ENCODE measurements at regions not wholly inside any gene's neighbourhood (a gene's known extent, or its start where the extent isn't known, plus 50 kb on each side); places are given as distances from the start of the nearest gene placed in this dataset.

DNA sequence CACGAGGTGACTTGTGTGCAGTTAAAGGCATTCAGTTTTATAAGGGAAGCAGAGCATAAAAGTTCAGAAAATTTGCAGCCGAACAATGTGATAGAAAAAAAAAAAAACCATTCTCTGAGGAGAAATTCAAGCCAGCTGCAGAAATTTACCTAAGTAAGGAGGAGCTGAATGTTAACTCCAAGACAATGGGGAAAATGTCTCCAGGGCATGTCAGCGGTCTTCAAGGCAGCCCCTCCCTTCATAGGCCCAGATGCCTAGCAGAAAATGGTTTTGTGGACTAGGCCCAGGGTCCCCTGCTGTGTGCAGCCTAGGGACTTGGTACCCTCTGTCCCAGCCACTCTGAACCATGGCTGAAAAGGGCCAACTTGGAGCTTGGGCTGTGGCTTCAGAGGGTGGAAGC, 1764.0 kb downstream of the C4orf33 start:
- no peak overlapping the region for H3K4me3 ChIP-seq (replicated peaks in 1 of 4; ENCODE audit: control extremely low read depth in 1 of 4, insufficient read depth in 1 of 4, low read depth in 3 of 4, low read length in 4 of 4)
- DNase-seq (ENCODE audit: low read depth in 2 of 2), result no peak
- no peaks in the 10 kb centered on the region for H3K4me1 ChIP-seq (ENCODE audit: control insufficient read depth, extremely low read depth, insufficient read depth, low read length)
- no peak overlapping the region for H3K4me2 ChIP-seq (ENCODE audit: extremely low read depth, insufficient read depth, low read length)
- no peaks in the 10 kb centered on the region for H3K9me3 ChIP-seq (ENCODE audit: control insufficient read depth, insufficient read depth, low read depth, low read length)
- TF ChIP-seq, protein P1, sequence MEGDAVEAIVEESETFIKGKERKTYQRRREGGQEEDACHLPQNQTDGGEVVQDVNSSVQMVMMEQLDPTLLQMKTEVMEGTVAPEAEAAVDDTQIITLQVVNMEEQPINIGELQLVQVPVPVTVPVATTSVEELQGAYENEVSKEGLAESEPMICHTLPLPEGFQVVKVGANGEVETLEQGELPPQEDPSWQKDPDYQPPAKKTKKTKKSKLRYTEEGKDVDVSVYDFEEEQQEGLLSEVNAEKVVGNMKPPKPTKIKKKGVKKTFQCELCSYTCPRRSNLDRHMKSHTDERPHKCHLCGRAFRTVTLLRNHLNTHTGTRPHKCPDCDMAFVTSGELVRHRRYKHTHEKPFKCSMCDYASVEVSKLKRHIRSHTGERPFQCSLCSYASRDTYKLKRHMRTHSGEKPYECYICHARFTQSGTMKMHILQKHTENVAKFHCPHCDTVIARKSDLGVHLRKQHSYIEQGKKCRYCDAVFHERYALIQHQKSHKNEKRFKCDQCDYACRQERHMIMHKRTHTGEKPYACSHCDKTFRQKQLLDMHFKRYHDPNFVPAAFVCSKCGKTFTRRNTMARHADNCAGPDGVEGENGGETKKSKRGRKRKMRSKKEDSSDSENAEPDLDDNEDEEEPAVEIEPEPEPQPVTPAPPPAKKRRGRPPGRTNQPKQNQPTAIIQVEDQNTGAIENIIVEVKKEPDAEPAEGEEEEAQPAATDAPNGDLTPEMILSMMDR (conservative IDR thresholded peaks at IDR 0.05 in 1 of 2, IDR thresholded peaks at IDR 0.05 in 1 of 2; ENCODE audit: low read depth in 1 of 2, low read length in 2 of 2), result no peak
- no peak for TF ChIP-seq EZH2 (IDR thresholded peaks at IDR 0.05; ENCODE audit: low read length, missing control alignments)
- no peak overlapping the region for H3K27ac ChIP-seq (ENCODE audit: insufficient read depth, low read length)
- no peak overlapping the region for H2AFZ ChIP-seq (ENCODE audit: low read length)
- no peaks in the 10 kb centered on the region for H3K27me3 ChIP-seq (ENCODE audit: control insufficient read depth, insufficient read depth, low read length)
- no peaks in the 10 kb centered on the region for H4K20me1 ChIP-seq (ENCODE audit: control insufficient read depth, extremely low read depth, insufficient read depth, low read length)
- H3K36me3 ChIP-seq (ENCODE audit: control insufficient read depth, insufficient read depth, low read length), result no peaks in the 10 kb centered on the region
- no peaks in the 10 kb centered on the region for H3K79me2 ChIP-seq (ENCODE audit: control insufficient read depth, insufficient read depth, low read length)
- H3K9ac ChIP-seq (ENCODE audit: insufficient read depth, low read length), result no peak overlapping the region

DNA sequence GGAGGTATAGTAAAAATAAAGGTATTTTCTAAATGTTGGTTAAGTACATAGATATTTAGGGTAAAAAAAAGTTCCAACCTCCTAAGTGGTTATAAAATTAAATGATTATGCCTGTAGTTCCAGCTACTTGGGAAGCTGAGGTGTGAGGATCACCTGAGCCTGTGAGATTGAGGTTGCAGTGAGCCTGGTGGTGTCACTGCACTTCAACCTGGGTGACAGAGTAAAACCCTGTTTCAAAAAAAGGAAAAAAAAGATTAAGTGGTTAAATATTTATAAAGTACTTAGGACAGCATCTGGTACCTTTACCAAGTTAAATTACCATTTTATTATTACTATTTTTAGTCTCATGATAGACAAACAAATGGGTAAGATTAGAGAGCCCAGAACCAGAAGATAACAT, 1801.0 kb downstream of the C4orf33 start:
- Histone ChIP-seq H3K36me3 (ENCODE audit: control insufficient read depth, insufficient read depth, low read length) (no peaks in the 10 kb centered on the region), H3K79me2 (ENCODE audit: control insufficient read depth, insufficient read depth, low read length) (no peaks in the 10 kb centered on the region), H3K9me3 (ENCODE audit: control insufficient read depth, insufficient read depth, low read depth, low read length) (no peaks in the 10 kb centered on the region), H3K4me3 (replicated peaks in 1 of 4; ENCODE audit: control extremely low read depth in 1 of 4, insufficient read depth in 1 of 4, low read depth in 3 of 4, low read length in 4 of 4) (no peak overlapping the region), H3K4me1 (ENCODE audit: control insufficient read depth, extremely low read depth, insufficient read depth, low read length) (no peaks in the 10 kb centered on the region), H3K9ac (ENCODE audit: insufficient read depth, low read length) (no peak overlapping the region), H2AFZ (ENCODE audit: low read length) (no peak overlapping the region), H3K27ac (ENCODE audit: insufficient read depth, low read length) (no peak overlapping the region), H3K4me2 (ENCODE audit: extremely low read depth, insufficient read depth, low read length) (no peak overlapping the region), H4K20me1 (ENCODE audit: control insufficient read depth, extremely low read depth, insufficient read depth, low read length) (no peaks in the 10 kb centered on the region), H3K27me3 (ENCODE audit: control insufficient read depth, insufficient read depth, low read length) (no peaks in the 10 kb centered on the region)
- DNase-seq (ENCODE audit: low read depth in 2 of 2), result no peak
- TF ChIP-seq EZH2 (IDR thresholded peaks at IDR 0.05; ENCODE audit: low read length, missing control alignments), result no peak
- TF ChIP-seq, protein P1 (conservative IDR thresholded peaks at IDR 0.05 in 1 of 2, IDR thresholded peaks at IDR 0.05 in 1 of 2; ENCODE audit: low read depth in 1 of 2, low read length in 2 of 2), result no peak

DNA sequence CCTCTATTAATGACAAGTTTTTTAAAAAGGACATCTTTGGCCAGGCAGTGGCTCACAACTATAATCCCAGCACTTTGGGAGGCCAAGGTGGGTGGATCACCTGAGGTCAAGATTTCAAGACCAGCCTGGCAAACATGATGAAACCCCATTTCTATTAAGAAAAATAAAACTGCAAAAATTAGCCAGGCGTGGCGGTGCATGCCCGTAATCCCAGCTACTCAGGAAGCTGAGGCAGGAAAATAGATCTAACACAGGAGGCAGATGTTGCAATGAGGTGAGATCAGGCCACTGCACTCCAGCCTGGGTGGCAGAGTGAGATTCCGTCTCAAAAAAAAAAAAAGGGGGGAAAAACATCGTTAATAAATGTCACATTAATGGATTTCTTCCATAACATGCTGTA, 1805.4 kb downstream of the C4orf33 start:
- Histone ChIP-seq H3K9me3 (ENCODE audit: control insufficient read depth, insufficient read depth, low read depth, low read length) (no peaks in the 10 kb centered on the region), H3K4me1 (ENCODE audit: control insufficient read depth, extremely low read depth, insufficient read depth, low read length) (no peaks in the 10 kb centered on the region), H3K4me2 (ENCODE audit: extremely low read depth, insufficient read depth, low read length) (no peak overlapping the region), H3K79me2 (ENCODE audit: control insufficient read depth, insufficient read depth, low read length) (no peaks in the 10 kb centered on the region), H4K20me1 (ENCODE audit: control insufficient read depth, extremely low read depth, insufficient read depth, low read length) (no peaks in the 10 kb centered on the region), H3K27ac (ENCODE audit: insufficient read depth, low read length) (no peak overlapping the region), H3K4me3 (replicated peaks in 1 of 4; ENCODE audit: control extremely low read depth in 1 of 4, insufficient read depth in 1 of 4, low read depth in 3 of 4, low read length in 4 of 4) (no peak overlapping the region), H3K9ac (ENCODE audit: insufficient read depth, low read length) (no peak overlapping the region), H3K27me3 (ENCODE audit: control insufficient read depth, insufficient read depth, low read length) (no peaks in the 10 kb centered on the region), H3K36me3 (ENCODE audit: control insufficient read depth, insufficient read depth, low read length) (no peaks in the 10 kb centered on the region), H2AFZ (ENCODE audit: low read length) (no peak overlapping the region)
- no peak for DNase-seq (ENCODE audit: low read depth in 2 of 2)
- TF ChIP-seq EZH2 (IDR thresholded peaks at IDR 0.05; ENCODE audit: low read length, missing control alignments), result no peak
- TF ChIP-seq, protein P1 (conservative IDR thresholded peaks at IDR 0.05 in 1 of 2, IDR thresholded peaks at IDR 0.05 in 1 of 2; ENCODE audit: low read depth in 1 of 2, low read length in 2 of 2), result no peak

All from fibroblast of lung (primary cell).